HG03432 (cell line): ENCODE measurements at regions not wholly inside any gene's neighbourhood (a gene's known extent, or its start where the extent isn't known, plus 50 kb on each side); places are given as distances from the start of the nearest gene placed in this dataset.
"Not testable (repeated sequence)": the region's sequence is repeated elsewhere in the genome, so short reads cannot be mapped to it uniquely, and the experiment has no call there.

Experiments used
- ATAC-seq: cut with Tn5 transposase; IDR thresholded peaks from one replicate; pipeline ENCODE4 v1.9.1; 2021; ENCODE audit warnings: mild to moderate bottlenecking, moderate library complexity; ENCODE audit not compliant: unreplicated experiment

- ATAC-seq: no peak
These were observed 893.7 kb downstream of the UQCRFS1 start for GRCh38 chr19:28319227-28319626.

DNA sequence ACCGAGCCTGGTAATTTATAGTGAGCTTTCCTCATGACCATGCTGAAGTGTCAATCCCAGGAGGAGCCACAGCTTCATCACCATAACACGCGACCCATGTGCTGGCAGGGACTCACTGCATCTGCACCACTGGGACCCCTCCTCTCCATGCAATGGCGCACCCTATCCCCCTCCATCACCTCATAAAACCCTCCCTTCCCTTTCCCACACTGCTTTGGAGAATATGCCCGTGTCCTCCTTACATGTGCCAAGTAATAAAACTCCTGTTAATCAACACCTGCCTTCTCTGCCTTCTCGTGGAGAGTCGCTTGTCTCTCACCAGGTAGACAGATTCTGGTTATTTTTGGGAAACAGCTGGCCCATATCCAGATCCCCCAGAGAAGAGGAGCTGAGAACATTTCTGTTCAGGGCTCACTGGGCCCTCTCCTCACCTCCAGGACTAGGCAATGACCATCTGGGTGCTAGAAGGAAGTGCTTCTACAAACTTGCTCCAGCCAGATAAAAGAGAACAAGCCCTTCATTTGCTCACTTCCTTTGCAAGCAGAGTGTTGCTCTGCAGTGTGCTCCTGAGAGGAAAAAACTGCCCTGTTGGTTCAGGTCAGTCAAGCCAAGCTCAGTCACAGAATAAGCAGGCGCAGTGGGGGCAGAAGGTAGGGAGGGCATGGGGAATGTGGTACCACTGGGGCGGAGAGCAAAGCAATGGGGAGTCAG lies 894.3 kb downstream of the UQCRFS1 start:
- no peak for ATAC-seq

DNA sequence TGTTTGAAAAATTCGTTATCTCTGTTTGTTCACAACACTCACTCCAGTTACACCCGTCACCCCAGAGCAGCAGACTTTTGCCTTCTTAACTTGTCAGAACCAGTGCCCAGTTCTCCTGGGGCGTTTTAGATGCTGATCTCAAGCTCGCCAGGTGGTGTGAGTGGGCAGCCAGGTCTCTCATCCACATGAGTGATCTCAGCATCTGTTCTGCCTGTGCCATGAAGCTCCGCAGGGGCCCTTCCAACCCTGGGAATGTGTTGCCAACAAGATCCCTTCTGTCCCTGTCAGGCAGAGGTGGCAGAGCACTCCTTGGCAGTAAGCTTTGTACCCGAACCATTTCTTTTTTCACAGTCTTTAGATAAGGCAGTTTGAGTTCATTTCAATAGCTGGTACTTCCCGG lies 896.5 kb downstream of the UQCRFS1 start:
- ATAC-seq: no peak

DNA sequence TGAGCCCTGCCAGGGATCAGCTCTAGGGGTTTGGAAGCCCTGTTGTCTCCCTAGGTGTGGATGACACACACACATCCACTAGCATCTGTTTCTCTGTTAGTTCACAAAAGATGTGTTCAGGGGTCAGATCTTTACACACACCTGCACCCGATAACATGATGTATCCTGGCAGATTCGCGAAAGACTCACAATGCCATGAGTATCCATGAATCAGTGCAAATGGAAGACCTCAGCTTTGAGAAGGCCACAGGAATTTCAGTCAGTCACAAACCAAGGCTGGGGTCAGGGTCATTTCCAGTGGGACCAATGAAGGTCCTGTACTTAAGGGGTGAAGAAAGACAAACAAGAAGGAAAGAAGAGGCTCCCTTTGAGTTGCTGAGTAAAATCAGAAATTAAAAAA lies 898.2 kb downstream of the UQCRFS1 start:
- ATAC-seq: no peak

DNA sequence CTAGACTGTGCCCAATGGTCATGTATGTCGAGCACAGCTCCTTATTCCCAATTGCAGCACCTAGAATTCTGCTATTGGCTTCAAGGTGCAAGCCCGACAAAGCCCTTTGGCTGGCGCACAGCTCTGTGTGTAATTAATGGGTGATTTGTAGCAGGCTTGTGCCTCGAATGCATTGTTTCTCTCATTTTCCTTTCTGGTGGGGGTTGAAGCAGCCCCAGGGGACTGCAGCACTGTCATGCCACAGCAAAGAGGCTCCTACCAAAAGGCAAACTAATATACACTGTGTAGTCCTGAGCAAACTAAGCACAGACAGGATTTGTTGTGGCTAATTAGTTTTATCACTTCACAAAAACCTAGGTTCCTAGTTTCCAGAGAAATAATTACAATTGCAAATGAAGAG lies 898.7 kb downstream of the UQCRFS1 start:
- ATAC-seq: no peak

DNA sequence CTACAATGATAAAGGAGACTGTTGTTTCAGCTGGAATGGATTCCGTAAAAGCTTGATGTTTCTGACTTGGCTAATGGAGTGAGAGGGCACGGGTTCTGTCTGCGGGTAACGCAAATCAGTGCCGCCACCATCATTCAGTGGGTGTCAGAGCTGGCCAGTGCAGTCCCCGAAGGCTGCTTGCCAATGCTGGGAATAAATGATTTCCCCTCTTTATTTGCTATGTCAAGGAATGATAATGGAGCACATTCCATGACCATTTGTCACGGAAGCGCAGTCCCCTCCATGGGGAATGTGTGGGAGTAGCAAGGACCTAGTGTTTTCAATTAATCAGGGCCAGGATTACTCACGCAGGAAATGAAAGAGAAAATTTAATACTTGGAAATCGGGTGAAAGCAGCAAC lies 899.3 kb downstream of the UQCRFS1 start:
- ATAC-seq: no peak

GRCh38 chr19:28312269-28312668 lies 900.7 kb downstream of the UQCRFS1 start:
- no peak for ATAC-seq

GRCh38 chr19:28310829-28311228 lies 902.1 kb downstream of the UQCRFS1 start:
- not testable (repeated sequence) for ATAC-seq

DNA sequence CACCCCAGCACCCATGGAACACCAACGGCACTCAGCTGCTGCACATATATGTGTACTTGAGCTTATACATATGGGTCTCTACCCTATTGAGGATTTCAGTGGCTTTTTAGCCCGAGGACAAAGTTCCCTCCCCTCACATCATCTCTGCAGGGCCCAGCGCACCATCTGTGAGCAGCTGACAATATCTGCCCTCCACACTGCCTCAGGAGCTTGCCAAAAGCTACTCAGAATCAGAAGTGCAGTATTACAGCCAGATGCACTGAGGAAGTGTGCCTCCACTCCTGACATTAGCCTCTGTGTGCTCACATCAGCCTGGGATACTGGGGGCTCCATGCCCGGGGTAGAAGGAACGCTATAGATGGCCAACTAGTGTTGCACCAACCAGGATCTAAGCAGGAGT lies 903.9 kb downstream of the UQCRFS1 start:
- no peak for ATAC-seq

- no peak for ATAC-seq
These were observed 905.0 kb downstream of the UQCRFS1 start for GRCh38 chr19:28307963-28308362.

GRCh38 chr19:28307487-28307886 lies 905.5 kb downstream of the UQCRFS1 start:
- no peak for ATAC-seq

DNA sequence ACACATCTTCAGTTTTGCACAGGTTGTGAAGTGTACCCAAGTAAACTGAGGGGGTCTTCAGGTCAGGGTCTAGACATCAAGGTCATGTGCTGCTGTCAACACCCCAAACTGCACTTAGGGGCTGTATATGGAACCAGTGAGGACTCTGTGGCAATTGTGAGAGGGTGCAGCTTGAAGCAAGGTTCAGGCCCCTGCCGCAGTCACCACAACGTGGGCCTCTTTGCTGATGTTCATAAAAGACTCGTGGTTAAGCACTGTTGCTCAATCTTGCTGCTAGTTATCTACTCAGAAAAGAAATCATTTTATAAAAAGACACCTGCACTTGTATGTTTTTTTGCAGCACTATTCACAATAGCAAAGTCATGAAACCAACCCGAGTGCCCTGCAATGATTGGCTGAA lies 907.4 kb downstream of the UQCRFS1 start:
- ATAC-seq: no peak

GRCh38 chr19:28303502-28303901 lies 909.4 kb downstream of the UQCRFS1 start:
- no peak for ATAC-seq

- ATAC-seq: no peak
These were observed 911.0 kb downstream of the UQCRFS1 start for GRCh38 chr19:28301961-28302360.

- ATAC-seq: no peak
These were observed 911.5 kb downstream of the UQCRFS1 start for GRCh38 chr19:28301463-28301862.

DNA sequence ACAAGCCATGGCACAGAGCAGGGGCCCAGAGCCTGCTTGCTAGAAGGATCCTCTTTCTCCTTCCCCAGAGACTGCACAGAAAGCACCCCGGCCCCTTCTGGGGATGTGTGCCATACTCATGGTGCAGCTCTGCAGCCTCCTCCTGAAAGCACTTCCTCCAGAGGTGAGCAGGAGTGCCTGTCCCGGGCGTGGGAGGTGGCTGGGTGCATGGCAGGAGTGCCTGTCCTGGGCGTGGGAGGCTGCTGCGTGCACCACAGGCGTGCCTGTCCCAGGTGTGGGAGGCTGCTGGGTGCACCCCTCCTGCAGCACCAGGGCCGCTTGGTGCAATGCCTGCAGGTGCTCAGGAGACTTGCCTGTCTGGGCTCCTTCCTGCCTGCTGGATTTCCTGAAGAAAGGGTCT lies 913.3 kb downstream of the UQCRFS1 start:
- ATAC-seq: no peak

- ATAC-seq: no peak
These were observed 915.3 kb downstream of the UQCRFS1 start for GRCh38 chr19:28297586-28298157.

GRCh38 chr19:28297036-28297435 lies 915.9 kb downstream of the UQCRFS1 start:
- ATAC-seq: no peak

GRCh38 chr19:28296506-28296905 lies 916.4 kb downstream of the UQCRFS1 start:
- no peak for ATAC-seq

GRCh38 chr19:28294975-28295374 lies 918.0 kb downstream of the UQCRFS1 start:
- ATAC-seq: not testable (repeated sequence)

DNA sequence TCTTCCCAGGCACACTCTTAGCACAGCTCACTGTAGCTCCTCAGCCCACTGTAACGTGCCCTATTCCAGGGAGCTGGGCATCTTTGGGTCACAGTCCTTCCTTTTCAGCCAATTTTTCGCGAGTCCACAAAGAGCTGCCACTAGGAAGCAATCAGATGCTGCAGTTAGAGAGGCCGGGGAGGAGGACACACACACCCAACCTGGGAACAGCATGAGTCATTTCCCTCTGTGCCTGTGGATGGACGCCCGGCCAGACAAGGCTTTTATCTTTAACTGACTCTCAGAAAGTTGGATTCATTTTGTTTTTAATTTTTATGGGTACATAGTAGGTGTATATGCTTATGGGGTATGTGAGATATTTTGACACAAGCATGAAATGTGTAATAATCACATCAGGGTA lies 918.6 kb downstream of the UQCRFS1 start:
- ATAC-seq: no peak

GRCh38 chr19:28293685-28294084 lies 919.3 kb downstream of the UQCRFS1 start:
- ATAC-seq: no peak
